ENCODE measurements at regions not wholly inside any gene's neighbourhood (a gene's known extent, or its start where the extent isn't known, plus 50 kb on each side); places are given as distances from the start of the nearest gene placed in this dataset.

DNA sequence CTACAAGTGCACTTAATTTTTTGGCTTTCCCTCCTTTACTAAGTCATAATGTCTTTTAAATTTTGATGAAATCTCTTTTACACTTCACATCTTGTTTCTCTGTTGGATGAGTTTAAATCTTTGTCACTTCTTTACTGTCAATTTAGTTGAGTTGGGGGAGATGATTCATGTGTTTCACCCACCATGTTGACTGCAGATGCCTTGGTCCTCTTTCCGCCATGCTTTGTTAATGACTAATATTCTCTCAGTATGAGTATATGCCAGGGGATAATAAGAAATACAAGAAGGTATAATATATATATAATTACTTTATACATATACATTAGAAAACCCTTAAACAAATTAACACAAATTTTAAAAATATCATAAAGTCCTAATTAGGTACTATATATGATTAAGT, 149.7 kb upstream of the SPRED1 start:
- H3K4me3 ChIP-seq: no peak overlapping the region
- H3K9me3 ChIP-seq (ENCODE audit: low read depth): no peaks in the 10 kb centered on the region
- 100% methylated on average over 1 of the region's 1 CpG for WGBS (ENCODE audit: low lambda C conversion rate, missing lambda C conversion rate)
- no peaks in the 10 kb centered on the region for H3K9me2 ChIP-seq (replicated peaks; ENCODE audit: insufficient read depth)
- H3K79me2 ChIP-seq: no peaks in the 10 kb centered on the region
- DNase-seq (ENCODE audit: low spot score): no peak
- H3K27ac ChIP-seq: no peak overlapping the region
- H2AFZ ChIP-seq: no peak overlapping the region
- no peaks in the 10 kb centered on the region for H3K4me1 ChIP-seq (ENCODE audit: insufficient read depth)
- no peaks in the 10 kb centered on the region for H3K36me3 ChIP-seq (replicated peaks; ENCODE audit: insufficient read depth, low read depth)
- no peak overlapping the region for H3K4me2 ChIP-seq
- H4K20me1 ChIP-seq (ENCODE audit: insufficient read depth, poor library complexity, severe bottlenecking): no peaks in the 10 kb centered on the region
- H3K27me3 ChIP-seq: no peaks in the 10 kb centered on the region
- TF ChIP-seq, protein P1, sequence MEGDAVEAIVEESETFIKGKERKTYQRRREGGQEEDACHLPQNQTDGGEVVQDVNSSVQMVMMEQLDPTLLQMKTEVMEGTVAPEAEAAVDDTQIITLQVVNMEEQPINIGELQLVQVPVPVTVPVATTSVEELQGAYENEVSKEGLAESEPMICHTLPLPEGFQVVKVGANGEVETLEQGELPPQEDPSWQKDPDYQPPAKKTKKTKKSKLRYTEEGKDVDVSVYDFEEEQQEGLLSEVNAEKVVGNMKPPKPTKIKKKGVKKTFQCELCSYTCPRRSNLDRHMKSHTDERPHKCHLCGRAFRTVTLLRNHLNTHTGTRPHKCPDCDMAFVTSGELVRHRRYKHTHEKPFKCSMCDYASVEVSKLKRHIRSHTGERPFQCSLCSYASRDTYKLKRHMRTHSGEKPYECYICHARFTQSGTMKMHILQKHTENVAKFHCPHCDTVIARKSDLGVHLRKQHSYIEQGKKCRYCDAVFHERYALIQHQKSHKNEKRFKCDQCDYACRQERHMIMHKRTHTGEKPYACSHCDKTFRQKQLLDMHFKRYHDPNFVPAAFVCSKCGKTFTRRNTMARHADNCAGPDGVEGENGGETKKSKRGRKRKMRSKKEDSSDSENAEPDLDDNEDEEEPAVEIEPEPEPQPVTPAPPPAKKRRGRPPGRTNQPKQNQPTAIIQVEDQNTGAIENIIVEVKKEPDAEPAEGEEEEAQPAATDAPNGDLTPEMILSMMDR (IDR thresholded peaks at IDR 0.05; ENCODE audit: poor library complexity): no peak
- no peak for TF ChIP-seq EZH2phosphoT487 (IDR thresholded peaks at IDR 0.05; ENCODE audit: low read depth, severe bottlenecking, unreplicated experiment)
- TF ChIP-seq EZH2 (IDR thresholded peaks at IDR 0.05; ENCODE audit: borderline replicate concordance): no peak

DNA sequence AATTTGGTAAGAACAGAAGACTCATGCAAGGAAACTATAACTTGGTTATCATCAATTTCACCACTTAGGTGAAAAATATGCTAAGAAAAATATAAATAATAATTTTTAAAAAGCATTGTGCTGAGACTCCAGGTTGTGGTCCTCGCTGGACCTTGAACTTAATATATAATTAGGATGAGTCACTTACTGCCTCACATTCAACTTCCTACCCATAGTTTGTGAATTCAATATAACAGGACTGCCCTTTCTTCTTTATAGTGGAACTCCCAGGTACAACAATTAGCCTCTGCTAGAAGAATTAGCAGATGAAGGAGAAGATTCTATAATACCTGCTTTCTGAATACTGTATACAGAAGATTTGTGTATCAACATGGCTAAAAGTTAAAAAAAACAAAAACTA, 149.1 kb upstream of the SPRED1 start:
- no peak overlapping the region for H3K4me3 ChIP-seq
- no peaks in the 10 kb centered on the region for H3K27me3 ChIP-seq
- 78% methylated on average over 1 of the region's 1 CpG for WGBS (ENCODE audit: low lambda C conversion rate, missing lambda C conversion rate)
- no peaks in the 10 kb centered on the region for H3K79me2 ChIP-seq
- no peak overlapping the region for H3K4me2 ChIP-seq
- no peaks in the 10 kb centered on the region for H3K4me1 ChIP-seq (ENCODE audit: insufficient read depth)
- TF ChIP-seq EZH2phosphoT487 (IDR thresholded peaks at IDR 0.05; ENCODE audit: low read depth, severe bottlenecking, unreplicated experiment): no peak
- TF ChIP-seq, protein P1 (IDR thresholded peaks at IDR 0.05; ENCODE audit: poor library complexity): no peak
- no peak for TF ChIP-seq EZH2 (IDR thresholded peaks at IDR 0.05; ENCODE audit: borderline replicate concordance)
- no peaks in the 10 kb centered on the region for H4K20me1 ChIP-seq (ENCODE audit: insufficient read depth, poor library complexity, severe bottlenecking)
- H3K9me2 ChIP-seq (replicated peaks; ENCODE audit: insufficient read depth): no peaks in the 10 kb centered on the region
- H2AFZ ChIP-seq: no peak overlapping the region
- no peaks in the 10 kb centered on the region for H3K36me3 ChIP-seq (replicated peaks; ENCODE audit: insufficient read depth, low read depth)
- no peak overlapping the region for H3K27ac ChIP-seq
- no peak for DNase-seq (ENCODE audit: low spot score)
- no peaks in the 10 kb centered on the region for H3K9me3 ChIP-seq (ENCODE audit: low read depth)

DNA sequence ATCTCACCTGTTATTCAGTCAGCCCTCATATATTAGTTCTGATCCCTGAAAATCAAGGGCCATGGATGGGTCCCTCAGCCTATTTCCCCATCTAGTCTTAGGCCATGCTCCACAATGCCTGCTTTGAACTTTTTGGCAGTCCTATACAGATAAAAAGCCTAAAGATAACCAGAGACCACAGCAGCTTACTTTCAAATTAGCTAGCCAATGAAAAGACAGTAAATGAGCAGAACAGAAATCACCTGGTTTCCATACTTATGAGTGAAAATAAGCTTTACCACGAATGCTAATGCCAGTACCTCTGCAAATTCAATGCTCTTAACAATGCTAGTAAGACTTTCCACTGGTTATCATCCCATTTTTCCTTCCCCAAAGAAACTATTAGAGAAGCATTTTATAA, 141.6 kb upstream of the SPRED1 start:
- Histone ChIP-seq H3K27ac (no peak overlapping the region), H3K4me2 (no peak overlapping the region), H4K20me1 (ENCODE audit: insufficient read depth, poor library complexity, severe bottlenecking) (no peaks in the 10 kb centered on the region), H3K36me3 (replicated peaks; ENCODE audit: insufficient read depth, low read depth) (no peaks in the 10 kb centered on the region), H3K4me1 (ENCODE audit: insufficient read depth) (no peaks in the 10 kb centered on the region), H3K79me2 (no peaks in the 10 kb centered on the region), H2AFZ (no peak overlapping the region), H3K9me2 (replicated peaks; ENCODE audit: insufficient read depth) (no peaks in the 10 kb centered on the region), H3K4me3 (no peak overlapping the region), H3K9me3 (ENCODE audit: low read depth) (no peaks in the 10 kb centered on the region), H3K27me3 (no peaks in the 10 kb centered on the region)
- TF ChIP-seq EZH2 (IDR thresholded peaks at IDR 0.05; ENCODE audit: borderline replicate concordance) (no peak), EZH2phosphoT487 (IDR thresholded peaks at IDR 0.05; ENCODE audit: low read depth, severe bottlenecking, unreplicated experiment) (no peak)
- TF ChIP-seq, protein P1 (IDR thresholded peaks at IDR 0.05; ENCODE audit: poor library complexity): no peak
- DNase-seq (ENCODE audit: low spot score): no peak
- 76% methylated on average over 1 of the region's 1 CpG for WGBS (ENCODE audit: low lambda C conversion rate, missing lambda C conversion rate)

DNA sequence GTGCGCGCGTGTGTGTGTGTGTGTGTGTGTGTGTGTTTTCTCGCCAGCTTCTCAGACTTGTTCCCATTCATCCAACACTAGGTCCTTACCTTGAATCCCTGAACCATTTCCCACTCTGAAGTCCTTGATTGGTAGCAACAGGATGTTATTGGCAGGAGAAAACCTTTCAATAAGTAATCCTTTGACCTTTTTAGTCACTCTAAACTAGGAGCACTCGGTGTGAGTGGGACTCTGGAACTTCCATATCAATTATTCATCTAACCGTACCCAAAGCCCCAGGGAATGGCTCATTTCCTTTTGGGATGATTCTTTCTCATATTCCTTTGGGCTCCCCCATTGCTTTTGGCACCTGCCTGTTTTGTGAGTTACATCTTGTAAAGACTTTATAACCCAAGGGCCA, 140.2 kb upstream of the SPRED1 start:
- Histone ChIP-seq H3K4me3 (no peak overlapping the region), H4K20me1 (ENCODE audit: insufficient read depth, poor library complexity, severe bottlenecking) (no peaks in the 10 kb centered on the region), H3K9me3 (ENCODE audit: low read depth) (no peaks in the 10 kb centered on the region), H3K4me1 (ENCODE audit: insufficient read depth) (no peaks in the 10 kb centered on the region), H3K27ac (no peak overlapping the region), H3K9me2 (replicated peaks; ENCODE audit: insufficient read depth) (no peaks in the 10 kb centered on the region), H2AFZ (no peak overlapping the region), H3K4me2 (no peak overlapping the region), H3K36me3 (replicated peaks; ENCODE audit: insufficient read depth, low read depth) (no peaks in the 10 kb centered on the region), H3K27me3 (no peaks in the 10 kb centered on the region), H3K79me2 (no peaks in the 10 kb centered on the region)
- TF ChIP-seq EZH2phosphoT487 (IDR thresholded peaks at IDR 0.05; ENCODE audit: low read depth, severe bottlenecking, unreplicated experiment): no peak
- TF ChIP-seq, protein P1 (IDR thresholded peaks at IDR 0.05; ENCODE audit: poor library complexity): no peak
- WGBS (ENCODE audit: low lambda C conversion rate, missing lambda C conversion rate): 93% methylated on average over 6 of the region's 6 CpGs
- no peak for DNase-seq (ENCODE audit: low spot score)
